HCT116 (cell line): ENCODE measurements at regions not wholly inside any gene's neighbourhood (a gene's known extent, or its start where the extent isn't known, plus 50 kb on each side); places are given as distances from the start of the nearest gene placed in this dataset.

Experiments
- ATAC-seq: fragments of 200-7000 bp; cut with Tn5 transposase; 2 replicates; pipeline ENCODE4 v1.9.1; 2020; ENCODE audit warnings: mild to moderate bottlenecking, moderate library complexity
- BruUV-seq: library from RNA; stranded (reverse); fragments of 400-500 nt; replicated peaks from 2 replicates; lab custom pipeline; 2021; lab: Mats Ljungman, UMichigan
- CTCF ChIA-PET: fragments of 300-600 bp; sonication (Branson Sonifier 250); formaldehyde crosslinking; loops from one replicate; lab custom pipeline; 2021; ENCODE audit warnings: antibody characterized with exemption; lab: Charles Lee
- POLR2A ChIA-PET: fragments of 300-600, 350-600 bp; sonication (Branson Sonifier 250); formaldehyde crosslinking; loops from one replicate; lab custom pipeline; 2021; ENCODE audit warnings: antibody characterized with exemption; lab: Charles Lee
- RAD21 ChIA-PET, 2 experiments: fragments of 300-600 bp; sonication (Branson Sonifier 250); formaldehyde crosslinking; loops; one replicate each; lab custom pipeline; 2023; ENCODE audit warnings: low total read pairs in 2 of 2; ENCODE audit not compliant: uncharacterized antibody in 2 of 2, unreplicated experiment in 2 of 2, low non-redundant PET in 1 of 2; lab: Charles Lee
- DNase-seq: peaks from one replicate; pipeline ENCODE4 v3.0.0-alpha.2; 2010; ENCODE audit warnings: low read depth, low spot score
- H2AFZ ChIP-seq: fragments of 200-600 bp; shearing (Covaris generic), sonication (generic); 2 replicates; pipeline ENCODE4 v1.6.1; 2017; ENCODE audit warnings: low read depth, mixed run types, mixed read lengths, antibody characterized with exemption, low read length; ENCODE audit not compliant: poor library complexity, severe bottlenecking
- H3K27ac ChIP-seq: 2 replicates; pipeline ENCODE4 v1.5.1; 2012; ENCODE audit warnings: low read depth, low read length
- H3K27me3 ChIP-seq: fragments of 200-600 bp; sonication (generic); 2 replicates; pipeline ENCODE4 v1.6.1; 2016; ENCODE audit warnings: mixed run types, low read length, mixed read lengths; ENCODE audit not compliant: insufficient read depth
- H3K36me3 ChIP-seq, 2 experiments: fragments of 200-500 bp in 1 of 2; fragments of 200-600 bp in 1 of 2; sonication (Bioruptor generic) in 1 of 2; sonication (generic) in 1 of 2; 2 replicates each; pipeline versions ENCODE4 v1.5.1 to v1.6.1; 2014 to 2016; ENCODE audit warnings: low read length in 2 of 2, inconsistent platforms in 1 of 2, mixed read lengths in 1 of 2, mixed run types in 1 of 2; ENCODE audit not compliant: insufficient read depth in 2 of 2, control insufficient read depth in 1 of 2
- H3K4me1 ChIP-seq, 2 experiments: fragments of 200-600 bp in 1 of 2; sonication (generic) in 1 of 2; 2 replicates each; pipeline versions ENCODE4 v1.5.1 to v1.6.1; 2012 to 2017; ENCODE audit warnings: low read length in 2 of 2, inconsistent platforms in 1 of 2, mild to moderate bottlenecking in 1 of 2, mixed read lengths in 1 of 2, mixed run types in 1 of 2, moderate library complexity in 1 of 2; ENCODE audit not compliant: insufficient read depth in 2 of 2, control insufficient read depth in 1 of 2
- H3K4me2 ChIP-seq: fragments of 200-600 bp; sonication (generic); 2 replicates; pipeline ENCODE4 v1.6.1; 2017; ENCODE audit warnings: mixed run types, low read length, mixed read lengths
- H3K4me3 ChIP-seq, 2 experiments: fragments of 200-600 bp in 1 of 2; sonication (generic) in 1 of 2; replicated peaks in 1 of 2; 2 replicates each; pipeline ENCODE4 v1.5.1; 2011 to 2016; ENCODE audit warnings: low read length in 2 of 2, control low read depth in 1 of 2, low read depth in 1 of 2, mild to moderate bottlenecking in 1 of 2, mixed read lengths in 1 of 2, mixed run types in 1 of 2
- H3K79me2 ChIP-seq: fragments of 200-600 bp; sonication (generic); 2 replicates; pipeline ENCODE4 v1.6.1; 2017; ENCODE audit warnings: mild to moderate bottlenecking, mixed run types, low read length, moderate library complexity, mixed read lengths; ENCODE audit not compliant: insufficient read depth
- H3K9ac ChIP-seq: fragments of 200-600 bp; sonication (generic); 2 replicates; pipeline ENCODE4 v1.6.1; 2016; ENCODE audit warnings: low read length, mixed read lengths
- H3K9me2 ChIP-seq: fragments of 200-600 bp; sonication (generic), shearing (Covaris generic); 2 replicates; pipeline ENCODE4 v1.6.1; 2017; ENCODE audit warnings: mixed run types, mild to moderate bottlenecking, moderate library complexity; ENCODE audit not compliant: insufficient read depth
- H3K9me3 ChIP-seq, 2 experiments: fragments of 200-500 bp in 1 of 2; fragments of 200-600 bp in 1 of 2; sonication (Bioruptor generic) in 1 of 2; sonication (generic) in 1 of 2; 2 replicates each; pipeline ENCODE4 v1.6.1; 2014 to 2017; ENCODE audit warnings: low read length in 2 of 2, mixed read lengths in 2 of 2, inconsistent platforms in 1 of 2, low read depth in 1 of 2, mild to moderate bottlenecking in 1 of 2, mixed run types in 1 of 2, moderate library complexity in 1 of 2; ENCODE audit not compliant: control insufficient read depth in 1 of 2, insufficient read depth in 1 of 2
- H4K20me1 ChIP-seq: fragments of 200-600 bp; sonication (generic), shearing (Covaris generic); 2 replicates; pipeline ENCODE4 v1.6.1; 2017; ENCODE audit warnings: mixed run types, mild to moderate bottlenecking, moderate library complexity; ENCODE audit not compliant: insufficient read depth
- CBX3 ChIP-seq: IDR thresholded peaks from 2 replicates; pipeline ENCODE4 v1.6.1; 2012; ENCODE audit warnings: low read depth
- CEBPB ChIP-seq: IDR thresholded peaks from 2 replicates; pipeline ENCODE4 v1.6.1; 2012; ENCODE audit warnings: low read depth
- CTCF ChIP-seq, 3 experiments: fragments of 200-600 bp in 1 of 3; sonication (generic) in 1 of 3; IDR thresholded peaks in 2 of 3; conservative IDR thresholded peaks in 1 of 3; 2 replicates each; pipeline ENCODE4 v1.5.1; 2012 to 2017; ENCODE audit warnings: low read depth in 2 of 3, low read length in 2 of 3, antibody characterized with exemption in 1 of 3, borderline replicate concordance in 1 of 3, control low read depth in 1 of 3, mild to moderate bottlenecking in 1 of 3, mixed read lengths in 1 of 3, mixed run types in 1 of 3, moderate library complexity in 1 of 3; ENCODE audit not compliant: insufficient read depth in 1 of 3
- EGR1 ChIP-seq: IDR thresholded peaks from 2 replicates; pipeline ENCODE4 v1.6.1; 2012; ENCODE audit warnings: low read depth
- ELF1 ChIP-seq: IDR thresholded peaks from 2 replicates; pipeline ENCODE4 v1.6.1; 2012; ENCODE audit warnings: low read depth, borderline replicate concordance
- EZH2 ChIP-seq: fragments of 200-600 bp; sonication (generic); IDR thresholded peaks from 2 replicates; pipeline ENCODE4 v1.6.1; 2017; ENCODE audit warnings: antibody characterized with exemption, mixed run types
- EZH2phosphoT487 ChIP-seq: fragments of 200-600 bp; IDR thresholded peaks from 2 replicates; pipeline ENCODE4 v1.6.1; 2018; ENCODE audit warnings: antibody characterized with exemption, borderline replicate concordance
- FOSL1 ChIP-seq: IDR thresholded peaks from 2 replicates; pipeline ENCODE4 v1.6.1; 2012; ENCODE audit warnings: low read depth
- JUND ChIP-seq: IDR thresholded peaks from 2 replicates; pipeline ENCODE4 v1.6.1; 2012
- MAX ChIP-seq: IDR thresholded peaks from 2 replicates; pipeline ENCODE4 v1.6.1; 2012
- POLR2A ChIP-seq: IDR thresholded peaks from 2 replicates; pipeline ENCODE4 v1.7.0; 2011; ENCODE audit warnings: borderline replicate concordance; ENCODE audit not compliant: insufficient read depth, insufficient read length; ENCODE audit errors: extremely low read depth
- RAD21 ChIP-seq: IDR thresholded peaks from 2 replicates; pipeline ENCODE4 v1.6.1; 2012; ENCODE audit warnings: low read depth, mild to moderate bottlenecking
- REST ChIP-seq: IDR thresholded peaks from 2 replicates; pipeline ENCODE4 v1.6.1; 2012; ENCODE audit warnings: low read depth
- SIN3A ChIP-seq: IDR thresholded peaks from 2 replicates; pipeline ENCODE4 v1.6.1; 2012; ENCODE audit warnings: low read depth
- SP1 ChIP-seq: IDR thresholded peaks from 2 replicates; pipeline ENCODE4 v1.6.1; 2012; ENCODE audit warnings: low read depth
- SRF ChIP-seq: IDR thresholded peaks from 2 replicates; pipeline ENCODE4 v1.6.1; 2012; ENCODE audit warnings: low read depth
- TCF7L2 ChIP-seq: IDR thresholded peaks from 2 replicates; pipeline ENCODE4 v1.7.0; 2011; ENCODE audit warnings: borderline replicate concordance, inconsistent platforms; ENCODE audit not compliant: insufficient read depth, insufficient read length; ENCODE audit errors: extremely low read depth
- YY1 ChIP-seq: IDR thresholded peaks from 2 replicates; pipeline ENCODE4 v1.6.1; 2011; ENCODE audit warnings: low read length, low read depth, moderate library complexity, mild to moderate bottlenecking; ENCODE audit not compliant: insufficient replicate concordance; ENCODE audit errors: extremely low read depth
- ZBTB33 ChIP-seq: IDR thresholded peaks from 2 replicates; pipeline ENCODE4 v1.6.1; 2011; ENCODE audit warnings: mild to moderate bottlenecking, low read length, moderate library complexity; ENCODE audit not compliant: insufficient replicate concordance; ENCODE audit errors: extremely low read depth
- ZFX ChIP-seq: fragments of 450-650 bp; IDR thresholded peaks from 2 replicates; pipeline ENCODE4 v1.6.1; 2017
- ZNF274 ChIP-seq: fragments of 200-500 bp; sonication (Bioruptor generic); IDR thresholded peaks from 2 replicates; pipeline ENCODE4 v1.6.1; 2014; ENCODE audit warnings: mild to moderate bottlenecking, low read depth, low read length, inconsistent platforms
- intact Hi-C: fragments of 100-400 bp; cut with micrococcal nuclease; formaldehyde crosslinking; loops from 2 replicates; pipeline ENCODE4 v1.10.0; 2022
- TF ChIP-seq, protein P1 (sequence below): IDR thresholded peaks from 2 replicates; pipeline ENCODE4 v1.6.1; 2012

- CTCF ChIA-PET, result interaction anchor here (0.7 kb wide), 1 partner anchor 82 kb away, joined by 3 read pairs; no protein-coding TSS in a partner anchor
- H4K20me1 ChIP-seq, result no peaks in the 10 kb centered on the region
- no peak overlapping the region for H3K9ac ChIP-seq
- H3K9me2 ChIP-seq, result no peaks in the 10 kb centered on the region
- intact Hi-C loops, result no loop called here
- ATAC-seq (peak; percentile 92), DNase-seq (peak; percentile 57)
- H2AFZ ChIP-seq, result no peak overlapping the region
- H3K4me3 ChIP-seq, result peak overlapping the region in 1 of 2 experiments; percentile 18; a peak in 2 of 4 replicates
- peaks cover 10 to 27% of the 10 kb centered on the region in 2 experiments; a peak in 3 of 4 replicates for H3K4me1 ChIP-seq
- H3K27me3 ChIP-seq, result peaks cover 27% of the 10 kb centered on the region
- POLR2A ChIA-PET, result no interaction called here
- H3K27ac ChIP-seq, result no peak overlapping the region
- peak overlapping the region; percentile 72 for H3K4me2 ChIP-seq
- no peaks in the 10 kb centered on the region for H3K9me3 ChIP-seq
- no peaks in the 10 kb centered on the region for H3K79me2 ChIP-seq
- no peaks in the 10 kb centered on the region for H3K36me3 ChIP-seq
- RAD21 ChIA-PET, result no interaction called here
- BruUV-seq, result no TSS peak
- no peak for TF ChIP-seq SRF
- no peak for TF ChIP-seq REST
- TF ChIP-seq SIN3A, result no peak
- TF ChIP-seq TCF7L2, result peak; percentile 54
- TF ChIP-seq YY1, result no peak
- TF ChIP-seq, protein P1, sequence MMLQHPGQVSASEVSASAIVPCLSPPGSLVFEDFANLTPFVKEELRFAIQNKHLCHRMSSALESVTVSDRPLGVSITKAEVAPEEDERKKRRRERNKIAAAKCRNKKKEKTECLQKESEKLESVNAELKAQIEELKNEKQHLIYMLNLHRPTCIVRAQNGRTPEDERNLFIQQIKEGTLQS, result no peak
- TF ChIP-seq ZBTB33, result no peak
- no peak for TF ChIP-seq ZNF274
- peak; percentile 86 for TF ChIP-seq JUND
- no peak; the same call in 1 of the 2 replicates for TF ChIP-seq CEBPB
- peak; percentile 82 for TF ChIP-seq FOSL1
- TF ChIP-seq EZH2phosphoT487, result no peak
- no peak for TF ChIP-seq POLR2A
- no peak for TF ChIP-seq EZH2
- no peak for TF ChIP-seq EGR1
- TF ChIP-seq ELF1, result no peak
- TF ChIP-seq SP1, result peak; percentile 60
- TF ChIP-seq ZFX, result no peak
- TF ChIP-seq CTCF (IDR thresholded peaks at IDR 0.05 in 2 of 3, conservative IDR thresholded peaks at IDR 0.05 in 1 of 3; ENCODE audit: borderline replicate concordance in 1 of 3, insufficient read depth in 1 of 3, low read depth in 2 of 3, low read length in 2 of 3), result no peak
- no peak for TF ChIP-seq RAD21
- 0 out of 2 replicates have a peak, but pooled peaks have one; percentile 41 for TF ChIP-seq CBX3
- TF ChIP-seq MAX, result no peak; the same call in 1 of the 2 replicates
These were observed 208.7 kb upstream of the CSF3R start for GRCh38 chr1:36691374-36691773.
